ENCODE measurements at regions not wholly inside any gene's neighbourhood (a gene's known extent, or its start where the extent isn't known, plus 50 kb on each side); places are given as distances from the start of the nearest gene placed in this dataset.

- H3K18ac ChIP-seq (ENCODE audit: extremely low read depth, low read length), result no peak overlapping the region
- no peak overlapping the region for H4K91ac ChIP-seq (replicated peaks; ENCODE audit: insufficient read length, low read length)
- peaks cover 0 to 7% (median 1%) of the 10 kb centered on the region in 4 experiments; a peak in 5 of 7 replicates for H3K4me1 ChIP-seq (replicated peaks in 1 of 4; ENCODE audit: control insufficient read depth in 3 of 4, insufficient read depth in 4 of 4, low read length in 3 of 4)
- no peak overlapping the region for H4K5ac ChIP-seq (ENCODE audit: insufficient read length, low read depth, low read length)
- no peak overlapping the region for H3K9ac ChIP-seq (replicated peaks in 1 of 4; ENCODE audit: extremely low read depth in 1 of 4, low read depth in 3 of 4, low read length in 3 of 4)
- H2AK5ac ChIP-seq (ENCODE audit: low read depth, low read length), result no peak overlapping the region
- H3K4ac ChIP-seq (replicated peaks; ENCODE audit: insufficient read length, low read depth, low read length), result no peak overlapping the region
- no peak overlapping the region for H4K8ac ChIP-seq (ENCODE audit: extremely low read depth, insufficient read depth, low read length)
- H3K9me3 ChIP-seq (ENCODE audit: insufficient read depth in 2 of 2, low read depth in 1 of 2, low read length in 1 of 2), result no peaks in the 10 kb centered on the region
- H2BK5ac ChIP-seq (ENCODE audit: low read depth, low read length), result no peak overlapping the region
- no peak overlapping the region for H2BK20ac ChIP-seq (ENCODE audit: low read length)
- H3K79me2 ChIP-seq (ENCODE audit: control insufficient read depth in 1 of 2, insufficient read depth in 2 of 2, low read length in 2 of 2), result no peaks in the 10 kb centered on the region
- H2BK15ac ChIP-seq (ENCODE audit: low read length), result no peak overlapping the region
- H2BK12ac ChIP-seq (ENCODE audit: low read depth, low read length), result no peak overlapping the region
- DNase-seq (ENCODE audit: low read depth in 1 of 2, low spot score in 2 of 2) (no peak), FAIRE-seq (no peak)
- TF ChIP-seq RFX5 (IDR thresholded peaks at IDR 0.05; ENCODE audit: borderline replicate concordance, low read depth, low read length), result no peak
- no peak for TF ChIP-seq SIN3A (conservative IDR thresholded peaks at IDR 0.05 in 1 of 2, IDR thresholded peaks at IDR 0.05 in 1 of 2; ENCODE audit: low read depth in 1 of 2, low read length in 2 of 2)
- TF ChIP-seq POU5F1 (IDR thresholded peaks at IDR 0.05; ENCODE audit: low read depth, low read length), result no peak
- no peaks in the 10 kb centered on the region for H3K79me1 ChIP-seq (ENCODE audit: low read depth, low read length)
- no peak overlapping the region for H3K14ac ChIP-seq (ENCODE audit: insufficient read length)
- H3K56ac ChIP-seq (replicated peaks; ENCODE audit: insufficient read length, low read depth, low read length), result no peak overlapping the region
- H3K23ac ChIP-seq (ENCODE audit: insufficient read length), result no peak overlapping the region
- 89% methylated on average over 3 of the region's 3 CpGs; no CpG with 5 or more reads in 1 of the 2 experiments for WGBS, 2 experiments (ENCODE audit: extremely low coverage in 1 of 2, insufficient coverage in 1 of 2, insufficient read length in 1 of 2, insufficient replicate concordance in 2 of 2, low coverage in 1 of 2, low lambda C conversion rate in 2 of 2, missing lambda C conversion rate in 1 of 2)
- ChIA-PET POLR2A (ENCODE audit: partially characterized antibody) (no interaction called here), CTCF (ENCODE audit: partially characterized antibody) (interaction anchor here (0.7 to 1.2 kb wide), 6 partner anchors 9 to 157 kb away, joined by 3 to 6 read pairs (median 4); no protein-coding TSS in a partner anchor)
- no peaks in the 10 kb centered on the region for H3K36me3 ChIP-seq (ENCODE audit: control insufficient read depth in 2 of 4, insufficient read depth in 4 of 4, low read length in 3 of 4)
- H2AFZ ChIP-seq (ENCODE audit: low read length), result no peak overlapping the region
- no peak overlapping the region for H3K4me2 ChIP-seq (ENCODE audit: insufficient read depth in 1 of 2, low read depth in 2 of 2, low read length in 2 of 2)
- H3K4me3 ChIP-seq (ENCODE audit: extremely low read depth in 1 of 4, insufficient read depth in 2 of 4, low read depth in 3 of 4, low read length in 4 of 4), result no peak overlapping the region
- H3K27ac ChIP-seq (ENCODE audit: low read depth, low read length), result no peak overlapping the region
- H3K27me3 ChIP-seq (replicated peaks in 1 of 4; ENCODE audit: control insufficient read depth in 3 of 4, extremely low read depth in 1 of 4, insufficient read depth in 3 of 4, low read length in 3 of 4), result peaks cover 10 to 22% (median 19%) of the 10 kb centered on the region in 4 experiments
- H3K23me2 ChIP-seq (ENCODE audit: low read depth, low read length), result no peaks in the 10 kb centered on the region
- no peaks in the 10 kb centered on the region for H4K20me1 ChIP-seq (replicated peaks in 1 of 2; ENCODE audit: control insufficient read depth in 1 of 2, insufficient read depth in 2 of 2, low read length in 2 of 2)
- no peak overlapping the region for H2BK120ac ChIP-seq (replicated peaks; ENCODE audit: low read depth, low read length)
Observed at GRCh38 chr2:157938556-157938955, 62.4 kb upstream of the ACVR1 start.

Measured in H1 (cell line).